Astrocyte of the cerebellum (primary cell): ENCODE measurements at regions not wholly inside any gene's neighbourhood (a gene's known extent, or its start where the extent isn't known, plus 50 kb on each side); places are given as distances from the start of the nearest gene placed in this dataset.
"Not testable (repeated sequence)": the region's sequence is repeated elsewhere in the genome, so short reads cannot be mapped to it uniquely, and the experiment has no call there.

Experiments used
- DNase-seq: peaks from one replicate; pipeline ENCODE4 v3.0.0-alpha.2; 2011; ENCODE audit warnings: low read depth
- H3K4me3 ChIP-seq: 2 replicates; pipeline ENCODE4 v1.5.1; 2011; ENCODE audit warnings: mild to moderate bottlenecking, low read depth, low read length, moderate library complexity
- in situ Hi-C: cut with HindIII; loops from 2 replicates; pipeline ENCODE4 v1.10.0; 2017; ENCODE audit warnings: low sequenced_read_pairs
- TF ChIP-seq, protein P1 (sequence below): IDR thresholded peaks from 2 replicates; pipeline ENCODE4 v1.5.1; 2012; ENCODE audit warnings: low read length, low read depth, moderate library complexity, mild to moderate bottlenecking; ENCODE audit errors: missing control alignments

- H3K4me3 ChIP-seq = no peak overlapping the region
- in situ Hi-C loops = no loop called here
- no peak for DNase-seq
- TF ChIP-seq, protein P1, sequence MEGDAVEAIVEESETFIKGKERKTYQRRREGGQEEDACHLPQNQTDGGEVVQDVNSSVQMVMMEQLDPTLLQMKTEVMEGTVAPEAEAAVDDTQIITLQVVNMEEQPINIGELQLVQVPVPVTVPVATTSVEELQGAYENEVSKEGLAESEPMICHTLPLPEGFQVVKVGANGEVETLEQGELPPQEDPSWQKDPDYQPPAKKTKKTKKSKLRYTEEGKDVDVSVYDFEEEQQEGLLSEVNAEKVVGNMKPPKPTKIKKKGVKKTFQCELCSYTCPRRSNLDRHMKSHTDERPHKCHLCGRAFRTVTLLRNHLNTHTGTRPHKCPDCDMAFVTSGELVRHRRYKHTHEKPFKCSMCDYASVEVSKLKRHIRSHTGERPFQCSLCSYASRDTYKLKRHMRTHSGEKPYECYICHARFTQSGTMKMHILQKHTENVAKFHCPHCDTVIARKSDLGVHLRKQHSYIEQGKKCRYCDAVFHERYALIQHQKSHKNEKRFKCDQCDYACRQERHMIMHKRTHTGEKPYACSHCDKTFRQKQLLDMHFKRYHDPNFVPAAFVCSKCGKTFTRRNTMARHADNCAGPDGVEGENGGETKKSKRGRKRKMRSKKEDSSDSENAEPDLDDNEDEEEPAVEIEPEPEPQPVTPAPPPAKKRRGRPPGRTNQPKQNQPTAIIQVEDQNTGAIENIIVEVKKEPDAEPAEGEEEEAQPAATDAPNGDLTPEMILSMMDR = no peak
These were observed 332.6 kb downstream of the FAM170A start for GRCh38 chr5:119961993-119962392.

GRCh38 chr5:119966028-119966427, 336.7 kb downstream of the FAM170A start:
- no peak overlapping the region for H3K4me3 ChIP-seq
- no peak for DNase-seq
- in situ Hi-C loops = no loop called here
- TF ChIP-seq, protein P1 = no peak

DNA sequence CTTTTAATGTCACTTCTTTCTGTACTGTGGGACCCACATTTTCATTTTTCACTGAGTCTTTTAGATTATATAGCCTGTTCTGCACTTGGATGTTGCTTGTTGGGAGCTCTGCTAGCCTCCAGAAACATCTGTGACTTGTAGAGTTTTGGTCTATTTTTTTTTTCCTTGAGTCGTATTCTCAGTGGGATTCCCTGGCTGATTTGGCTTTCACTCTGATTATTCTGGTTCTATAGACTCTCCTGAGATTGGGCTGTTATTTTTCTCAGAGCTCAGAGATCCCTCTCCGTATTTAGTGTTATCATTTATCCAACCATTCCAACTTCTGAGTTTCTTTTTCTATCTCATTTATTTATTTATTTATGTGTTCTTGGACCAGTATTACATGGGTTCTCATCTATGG, 339.3 kb downstream of the FAM170A start:
- no peak for DNase-seq
- in situ Hi-C loops = no loop called here

GRCh38 chr5:119987077-119987476, 357.7 kb downstream of the FAM170A start:
- H3K4me3 ChIP-seq, in situ Hi-C loops, DNase-seq: not testable (repeated sequence)

More for the DNA sequence above, 339.3 kb downstream of the FAM170A start:
- TF ChIP-seq, protein P1 = no peak
- H3K4me3 ChIP-seq = no peak overlapping the region

DNA sequence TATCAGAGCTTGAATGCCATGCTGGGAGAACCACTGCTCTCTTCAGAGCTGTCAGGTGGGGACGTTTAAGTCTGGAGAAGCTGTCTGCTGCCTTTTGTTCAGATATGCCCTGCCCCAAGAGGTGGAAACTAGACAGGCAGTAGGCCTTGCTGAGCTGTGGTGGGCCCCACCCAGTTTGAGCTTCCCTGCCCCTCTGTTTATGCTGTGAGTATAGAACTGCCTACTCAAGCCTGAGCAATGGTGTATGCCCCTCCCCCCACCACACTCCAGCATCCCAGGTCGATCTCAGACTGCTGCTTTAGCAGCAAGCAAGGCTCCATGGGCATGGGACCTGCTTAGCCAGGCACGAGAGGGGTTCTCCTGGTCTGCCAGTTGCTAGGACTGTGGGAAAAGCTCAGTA, 362.3 kb downstream of the FAM170A start:
- in situ Hi-C loops = no loop called here
- no peak overlapping the region for H3K4me3 ChIP-seq
- TF ChIP-seq, protein P1 = no peak
- no peak for DNase-seq

DNA sequence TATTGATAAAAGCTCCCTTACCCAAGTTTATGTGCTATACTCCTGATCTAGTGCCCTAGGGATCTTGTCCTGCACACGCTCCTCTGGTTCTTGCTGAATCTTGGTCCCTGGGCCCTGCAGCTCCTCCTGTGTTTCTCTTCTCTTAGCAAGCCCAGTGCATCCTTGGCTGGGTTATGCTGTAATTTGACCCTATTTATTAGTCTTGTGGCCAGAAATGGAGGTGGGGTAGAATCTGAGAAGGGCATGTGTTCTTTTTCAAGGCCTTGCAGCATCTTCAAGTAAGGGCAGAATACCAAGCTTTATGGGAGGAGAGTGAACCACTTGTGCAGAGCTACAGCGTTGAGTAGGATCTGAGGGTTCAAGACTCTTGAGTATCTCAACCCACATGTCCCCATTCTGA, 366.8 kb downstream of the FAM170A start:
- TF ChIP-seq, protein P1 = no peak
- no peak for DNase-seq
- in situ Hi-C loops = no loop called here

DNA sequence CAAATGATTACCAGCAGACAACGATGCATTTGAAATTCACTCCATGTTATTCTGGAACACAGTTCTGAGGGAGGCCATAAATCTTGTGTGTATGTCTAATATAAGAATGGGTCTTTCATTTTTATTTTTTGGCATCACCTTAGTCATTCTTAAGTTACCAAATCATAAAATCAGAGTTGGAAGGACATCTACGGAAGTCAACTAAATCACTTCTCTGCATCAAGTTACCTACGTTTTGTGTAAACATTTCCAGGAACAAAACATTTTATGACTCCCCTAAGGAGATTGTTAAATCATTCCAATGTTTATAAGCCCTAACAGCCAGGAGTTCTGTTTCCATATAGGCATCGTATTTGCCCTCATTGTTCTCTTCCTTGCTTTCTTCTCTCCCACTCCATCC, 378.2 kb downstream of the FAM170A start:
- in situ Hi-C loops = no loop called here
- no peak for DNase-seq
- no peak overlapping the region for H3K4me3 ChIP-seq
- TF ChIP-seq, protein P1 = no peak

More for the DNA sequence above, 366.8 kb downstream of the FAM170A start:
- H3K4me3 ChIP-seq = no peak overlapping the region
